Bronchial epithelial cell (primary cell): ENCODE measurements at regions not wholly inside any gene's neighbourhood (a gene's known extent, or its start where the extent isn't known, plus 50 kb on each side); places are given as distances from the start of the nearest gene placed in this dataset.

Source experiments
- DNase-seq: peaks from one replicate; pipeline ENCODE4 v3.0.0-alpha.2; 2010; ENCODE audit warnings: low read depth
- FAIRE-seq: peaks from 2 replicates; lab custom pipeline; 2011; peaks lifted over from hg19 to GRCh38; lab: Jason Lieb, UNC
- H3K27me3 ChIP-seq: 2 replicates; pipeline ENCODE4 v1.5.1; 2011; ENCODE audit warnings: low read length; ENCODE audit not compliant: control insufficient read depth, insufficient read depth
- H3K36me3 ChIP-seq: 2 replicates; pipeline ENCODE4 v1.5.1; 2011; ENCODE audit warnings: low read length; ENCODE audit not compliant: control insufficient read depth, insufficient read depth
- H3K4me3 ChIP-seq: 2 replicates; pipeline ENCODE4 v1.5.1; 2011; ENCODE audit warnings: mild to moderate bottlenecking, low read depth, low read length, control low read depth
- TF ChIP-seq, protein P1 (sequence below): IDR thresholded peaks from 2 replicates; pipeline ENCODE4 v1.5.1; 2011; ENCODE audit warnings: mild to moderate bottlenecking, moderate library complexity, low read length, control low read depth, inconsistent platforms; ENCODE audit not compliant: insufficient read depth, severe bottlenecking

DNA sequence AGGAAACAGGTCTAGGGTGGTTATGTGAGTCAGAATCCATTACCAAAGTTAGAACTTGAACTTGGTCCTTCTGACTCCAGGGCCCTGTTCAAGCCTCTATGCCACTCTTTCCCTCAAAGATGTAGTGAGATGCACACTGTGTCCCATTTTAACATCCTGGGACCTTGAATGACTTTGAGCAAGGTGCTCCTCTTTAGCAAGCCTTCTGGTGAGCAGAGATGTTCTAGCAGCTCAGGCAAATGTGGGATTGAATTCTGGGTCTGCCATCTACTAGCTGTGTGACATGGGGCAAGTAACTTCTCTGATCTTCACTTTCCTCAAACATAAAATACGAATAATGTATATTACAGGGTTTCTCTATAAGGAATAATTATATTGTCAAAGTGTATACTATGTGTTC is 294.0 kb upstream of the CXCR4 start:
- TF ChIP-seq, protein P1, sequence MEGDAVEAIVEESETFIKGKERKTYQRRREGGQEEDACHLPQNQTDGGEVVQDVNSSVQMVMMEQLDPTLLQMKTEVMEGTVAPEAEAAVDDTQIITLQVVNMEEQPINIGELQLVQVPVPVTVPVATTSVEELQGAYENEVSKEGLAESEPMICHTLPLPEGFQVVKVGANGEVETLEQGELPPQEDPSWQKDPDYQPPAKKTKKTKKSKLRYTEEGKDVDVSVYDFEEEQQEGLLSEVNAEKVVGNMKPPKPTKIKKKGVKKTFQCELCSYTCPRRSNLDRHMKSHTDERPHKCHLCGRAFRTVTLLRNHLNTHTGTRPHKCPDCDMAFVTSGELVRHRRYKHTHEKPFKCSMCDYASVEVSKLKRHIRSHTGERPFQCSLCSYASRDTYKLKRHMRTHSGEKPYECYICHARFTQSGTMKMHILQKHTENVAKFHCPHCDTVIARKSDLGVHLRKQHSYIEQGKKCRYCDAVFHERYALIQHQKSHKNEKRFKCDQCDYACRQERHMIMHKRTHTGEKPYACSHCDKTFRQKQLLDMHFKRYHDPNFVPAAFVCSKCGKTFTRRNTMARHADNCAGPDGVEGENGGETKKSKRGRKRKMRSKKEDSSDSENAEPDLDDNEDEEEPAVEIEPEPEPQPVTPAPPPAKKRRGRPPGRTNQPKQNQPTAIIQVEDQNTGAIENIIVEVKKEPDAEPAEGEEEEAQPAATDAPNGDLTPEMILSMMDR = no peak
- DNase-seq (no peak), FAIRE-seq (no peak)
- H3K27me3 ChIP-seq = no peaks in the 10 kb centered on the region
- H3K36me3 ChIP-seq = no peaks in the 10 kb centered on the region
- no peak overlapping the region for H3K4me3 ChIP-seq

DNA sequence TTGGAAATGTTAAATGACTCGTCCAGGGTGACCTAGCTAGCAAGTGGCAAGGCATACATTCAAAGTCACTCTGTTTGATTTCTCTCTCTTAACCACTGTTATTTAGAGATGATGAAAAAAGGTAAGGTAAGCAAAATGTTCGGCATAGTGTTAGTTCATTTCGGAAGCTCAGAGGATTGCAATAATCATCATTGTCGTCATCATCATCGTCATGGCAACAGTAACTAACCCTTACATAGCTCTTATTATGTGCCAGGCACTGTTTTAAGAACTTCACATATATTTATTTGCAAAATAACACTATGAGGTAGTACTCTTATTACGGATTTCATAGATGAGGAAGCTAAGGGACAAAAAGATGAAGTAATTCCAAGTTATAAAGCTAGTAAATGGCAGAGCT is 292.7 kb upstream of the CXCR4 start:
- FAIRE-seq (no peak), DNase-seq (no peak)
- no peaks in the 10 kb centered on the region for H3K36me3 ChIP-seq
- TF ChIP-seq, protein P1 = no peak
- H3K4me3 ChIP-seq = no peak overlapping the region
- H3K27me3 ChIP-seq = no peaks in the 10 kb centered on the region

DNA sequence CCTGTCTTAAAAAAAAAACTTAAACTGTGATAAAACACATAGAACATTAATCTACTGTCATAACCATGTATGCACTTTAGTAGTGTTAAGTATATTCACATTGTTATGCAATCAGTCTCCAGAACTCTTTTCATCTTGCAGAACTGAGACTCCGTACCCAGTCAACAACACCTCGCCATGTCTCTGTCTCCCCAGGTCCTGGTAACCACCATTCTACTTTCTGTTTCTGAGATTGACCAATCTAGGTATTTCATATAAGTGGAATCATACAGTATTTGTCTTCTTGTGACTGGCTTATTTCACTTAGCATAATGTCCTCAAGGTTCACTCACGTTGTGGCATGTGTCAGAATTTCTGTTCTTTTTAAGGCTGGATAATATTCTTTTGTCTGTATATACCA is 290.8 kb upstream of the CXCR4 start:
- TF ChIP-seq, protein P1 = no peak
- DNase-seq (no peak), FAIRE-seq (no peak)
- Histone ChIP-seq H3K27me3 (no peaks in the 10 kb centered on the region), H3K4me3 (no peak overlapping the region), H3K36me3 (no peaks in the 10 kb centered on the region)

DNA sequence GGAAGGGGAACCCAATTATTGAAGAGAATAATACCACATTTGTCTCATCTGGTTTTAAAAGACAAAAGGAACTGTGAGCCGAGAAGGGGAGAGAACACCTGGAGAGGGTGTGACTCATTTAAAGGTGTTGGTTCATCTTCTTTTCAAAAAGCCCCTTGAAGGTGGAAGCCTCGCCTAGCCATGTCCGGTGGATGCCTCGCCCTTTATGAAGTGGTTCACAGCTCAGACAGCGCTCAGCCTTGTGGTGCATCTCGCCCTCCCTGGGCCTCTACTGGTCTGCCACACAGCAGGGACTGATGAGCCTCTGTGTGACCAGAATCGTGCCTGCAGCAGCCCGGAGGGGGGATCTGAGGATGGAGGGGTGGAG is 290.0 kb upstream of the CXCR4 start:
- DNase-seq = peak; percentile 6

DNA sequence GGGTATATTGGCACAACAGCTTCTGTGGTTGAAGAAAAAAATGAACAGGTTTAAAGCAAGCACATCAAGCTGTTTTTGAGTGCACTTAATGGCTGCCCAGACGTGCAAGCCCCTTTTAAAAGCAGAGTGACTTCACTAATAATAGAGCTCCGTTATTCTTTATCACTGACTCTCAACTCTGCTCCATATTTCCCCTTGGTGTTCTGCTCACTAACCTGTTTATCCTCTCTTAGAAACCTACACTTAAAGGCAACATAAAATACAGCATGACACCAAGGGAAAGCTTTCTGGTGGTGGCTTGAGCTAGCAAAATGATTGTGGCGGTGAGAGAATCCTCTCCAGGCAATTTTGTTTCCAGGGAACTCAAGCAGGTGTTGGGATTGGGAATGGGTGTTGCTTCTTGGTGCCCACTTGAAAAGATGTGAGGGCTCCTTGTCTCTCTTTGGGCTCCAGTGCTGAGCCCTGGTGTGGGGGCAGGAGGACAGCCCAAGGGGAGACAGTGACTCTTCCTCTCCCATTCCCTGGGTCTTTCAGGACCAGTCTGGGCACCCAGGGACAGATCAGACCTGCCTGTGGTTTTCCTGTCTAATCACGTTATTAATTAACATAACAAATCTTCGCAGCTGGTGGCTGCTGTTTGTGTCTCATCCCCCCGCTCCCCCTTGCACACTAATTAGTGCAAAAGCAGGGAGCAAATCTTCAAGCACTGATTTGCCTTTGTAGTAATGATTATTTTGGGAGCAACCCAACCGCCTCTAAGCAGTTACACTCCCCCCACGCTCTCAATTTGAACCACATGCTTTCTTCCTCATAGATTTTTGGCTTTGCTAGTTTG is 289.4 kb upstream of the CXCR4 start:
- DNase-seq = no peak
- no peaks in the 10 kb centered on the region for H3K27me3 ChIP-seq
- no peaks in the 10 kb centered on the region for H3K36me3 ChIP-seq
- no peak overlapping the region for H3K4me3 ChIP-seq
- TF ChIP-seq, protein P1 = no peak
- no peak for FAIRE-seq

More for the DNA sequence above, 290.0 kb upstream of the CXCR4 start:
- TF ChIP-seq, protein P1 = no peak
- FAIRE-seq = no peak
- no peaks in the 10 kb centered on the region for H3K36me3 ChIP-seq
- H3K4me3 ChIP-seq = no peak overlapping the region
- no peaks in the 10 kb centered on the region for H3K27me3 ChIP-seq

DNA sequence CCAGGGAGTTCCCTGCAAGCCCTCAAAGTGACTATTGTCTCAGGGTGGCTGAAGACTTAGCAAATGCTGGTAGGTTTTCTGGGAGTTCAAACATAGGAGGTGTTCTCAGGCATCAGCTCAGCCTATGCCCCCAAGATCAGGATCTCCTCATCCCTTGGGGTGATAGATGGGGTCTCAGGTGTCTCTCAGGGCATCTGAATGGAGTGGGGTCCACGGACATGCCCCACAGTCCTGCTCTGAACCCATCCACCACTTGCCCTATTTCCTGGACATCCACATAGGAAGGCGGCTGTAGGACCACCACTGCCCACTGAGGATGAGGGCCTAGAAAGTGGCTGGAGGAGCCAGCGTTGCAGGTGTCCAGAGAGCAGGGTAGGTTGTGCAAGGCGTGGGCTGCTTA is 287.0 kb upstream of the CXCR4 start:
- no peak for FAIRE-seq
- no peaks in the 10 kb centered on the region for H3K27me3 ChIP-seq

More for the DNA sequence above, 287.0 kb upstream of the CXCR4 start:
- DNase-seq = no peak
- TF ChIP-seq, protein P1 = no peak
- Histone ChIP-seq H3K4me3 (no peak overlapping the region), H3K36me3 (no peaks in the 10 kb centered on the region)
